ENCODE measurements at regions not wholly inside any gene's neighbourhood (a gene's known extent, or its start where the extent isn't known, plus 50 kb on each side); places are given as distances from the start of the nearest gene placed in this dataset.

GRCh38 chr2:230657462-230657861, 55.2 kb upstream of the CAB39 start:
- H3K27ac ChIP-seq, result no peak overlapping the region
- TF ChIP-seq ZFX (IDR thresholded peaks at IDR 0.05) (no peak), CTCF (conservative IDR thresholded peaks at IDR 0.05) (no peak)

GRCh38 chr2:230657906-230658305, 54.7 kb upstream of the CAB39 start:
- no peak overlapping the region for H3K27ac ChIP-seq
- TF ChIP-seq CTCF (conservative IDR thresholded peaks at IDR 0.05) (no peak), ZFX (IDR thresholded peaks at IDR 0.05) (no peak)

GRCh38 chr2:230658577-230658876, 54.1 kb upstream of the CAB39 start:
- no peak for TF ChIP-seq ZFX (IDR thresholded peaks at IDR 0.05)
- TF ChIP-seq CTCF (conservative IDR thresholded peaks at IDR 0.05), result no peak
- H3K27ac ChIP-seq, result no peak overlapping the region

- TF ChIP-seq ZFX (IDR thresholded peaks at IDR 0.05) (no peak), CTCF (conservative IDR thresholded peaks at IDR 0.05) (no peak)
- no peak overlapping the region for H3K27ac ChIP-seq
These were observed 53.6 kb upstream of the CAB39 start for GRCh38 chr2:230658877-230659652.

GRCh38 chr2:230660294-230661060, 52.2 kb upstream of the CAB39 start:
- TF ChIP-seq CTCF (conservative IDR thresholded peaks at IDR 0.05), result no peak
- no peak for TF ChIP-seq ZFX (IDR thresholded peaks at IDR 0.05)
- H3K27ac ChIP-seq, result no peak overlapping the region

- no peak for TF ChIP-seq ZFX (IDR thresholded peaks at IDR 0.05)
- TF ChIP-seq CTCF (conservative IDR thresholded peaks at IDR 0.05), result no peak
- H3K27ac ChIP-seq, result no peak overlapping the region
These were observed 51.3 kb upstream of the CAB39 start for GRCh38 chr2:230661072-230661957.

Data from C4-2B (cell line).